Testis (tissue), 2 donors: ENCODE measurements at regions not wholly inside any gene's neighbourhood (a gene's known extent, or its start where the extent isn't known, plus 50 kb on each side); places are given as distances from the start of the nearest gene placed in this dataset.

ENCODE experiments used
- CTCF ChIP-seq, 3 experiments: fragments of 450-650 bp in 2 of 3; fragments of 200-600 bp in 1 of 3; sonication (generic) in 1 of 3; IDR thresholded peaks; one replicate each; pipeline ENCODE4 v1.5.1; 2016 to 2019; ENCODE audit warnings: antibody characterized with exemption in 3 of 3, mild to moderate bottlenecking in 2 of 3, moderate library complexity in 1 of 3
- POLR2A ChIP-seq: fragments of 450-650 bp; IDR thresholded peaks from one replicate; pipeline ENCODE4 v1.6.1; 2017; ENCODE audit warnings: antibody characterized with exemption, mild to moderate bottlenecking, moderate library complexity

- no peak for TF ChIP-seq CTCF (IDR thresholded peaks at IDR 0.05)
- TF ChIP-seq POLR2A: no peak
Observed at GRCh38 chr2:429142-429541, 141.3 kb upstream of the ALKAL2 start.
